HCT116 (cell line): ENCODE measurements at regions not wholly inside any gene's neighbourhood (a gene's known extent, or its start where the extent isn't known, plus 50 kb on each side); places are given as distances from the start of the nearest gene placed in this dataset.

Source experiments
- ATAC-seq: fragments of 200-7000 bp; cut with Tn5 transposase; 2 replicates; pipeline ENCODE4 v1.9.1; 2020; ENCODE audit warnings: mild to moderate bottlenecking, moderate library complexity
- BruUV-seq: library from RNA; stranded (reverse); fragments of 400-500 nt; replicated peaks from 2 replicates; lab custom pipeline; 2021; lab: Mats Ljungman, UMichigan
- CTCF ChIA-PET: fragments of 300-600 bp; sonication (Branson Sonifier 250); formaldehyde crosslinking; loops from one replicate; lab custom pipeline; 2021; ENCODE audit warnings: antibody characterized with exemption; lab: Charles Lee
- POLR2A ChIA-PET: fragments of 300-600, 350-600 bp; sonication (Branson Sonifier 250); formaldehyde crosslinking; loops from one replicate; lab custom pipeline; 2021; ENCODE audit warnings: antibody characterized with exemption; lab: Charles Lee
- RAD21 ChIA-PET, 2 experiments: fragments of 300-600 bp; sonication (Branson Sonifier 250); formaldehyde crosslinking; loops; one replicate each; lab custom pipeline; 2023; ENCODE audit warnings: low total read pairs in 2 of 2; ENCODE audit not compliant: uncharacterized antibody in 2 of 2, unreplicated experiment in 2 of 2, low non-redundant PET in 1 of 2; lab: Charles Lee
- DNase-seq: peaks from one replicate; pipeline ENCODE4 v3.0.0-alpha.2; 2010; ENCODE audit warnings: low read depth, low spot score
- H2AFZ ChIP-seq: fragments of 200-600 bp; shearing (Covaris generic), sonication (generic); 2 replicates; pipeline ENCODE4 v1.6.1; 2017; ENCODE audit warnings: low read depth, mixed run types, mixed read lengths, antibody characterized with exemption, low read length; ENCODE audit not compliant: poor library complexity, severe bottlenecking
- H3K27ac ChIP-seq: 2 replicates; pipeline ENCODE4 v1.5.1; 2012; ENCODE audit warnings: low read depth, low read length
- H3K27me3 ChIP-seq: fragments of 200-600 bp; sonication (generic); 2 replicates; pipeline ENCODE4 v1.6.1; 2016; ENCODE audit warnings: mixed run types, low read length, mixed read lengths; ENCODE audit not compliant: insufficient read depth
- H3K36me3 ChIP-seq, 2 experiments: fragments of 200-500 bp in 1 of 2; fragments of 200-600 bp in 1 of 2; sonication (Bioruptor generic) in 1 of 2; sonication (generic) in 1 of 2; 2 replicates each; pipeline versions ENCODE4 v1.5.1 to v1.6.1; 2014 to 2016; ENCODE audit warnings: low read length in 2 of 2, inconsistent platforms in 1 of 2, mixed read lengths in 1 of 2, mixed run types in 1 of 2; ENCODE audit not compliant: insufficient read depth in 2 of 2, control insufficient read depth in 1 of 2
- H3K4me1 ChIP-seq, 2 experiments: fragments of 200-600 bp in 1 of 2; sonication (generic) in 1 of 2; 2 replicates each; pipeline versions ENCODE4 v1.5.1 to v1.6.1; 2012 to 2017; ENCODE audit warnings: low read length in 2 of 2, inconsistent platforms in 1 of 2, mild to moderate bottlenecking in 1 of 2, mixed read lengths in 1 of 2, mixed run types in 1 of 2, moderate library complexity in 1 of 2; ENCODE audit not compliant: insufficient read depth in 2 of 2, control insufficient read depth in 1 of 2
- H3K4me2 ChIP-seq: fragments of 200-600 bp; sonication (generic); 2 replicates; pipeline ENCODE4 v1.6.1; 2017; ENCODE audit warnings: mixed run types, low read length, mixed read lengths
- H3K4me3 ChIP-seq, 2 experiments: fragments of 200-600 bp in 1 of 2; sonication (generic) in 1 of 2; replicated peaks in 1 of 2; 2 replicates each; pipeline ENCODE4 v1.5.1; 2011 to 2016; ENCODE audit warnings: low read length in 2 of 2, control low read depth in 1 of 2, low read depth in 1 of 2, mild to moderate bottlenecking in 1 of 2, mixed read lengths in 1 of 2, mixed run types in 1 of 2
- H3K79me2 ChIP-seq: fragments of 200-600 bp; sonication (generic); 2 replicates; pipeline ENCODE4 v1.6.1; 2017; ENCODE audit warnings: mild to moderate bottlenecking, mixed run types, low read length, moderate library complexity, mixed read lengths; ENCODE audit not compliant: insufficient read depth
- H3K9ac ChIP-seq: fragments of 200-600 bp; sonication (generic); 2 replicates; pipeline ENCODE4 v1.6.1; 2016; ENCODE audit warnings: low read length, mixed read lengths
- H3K9me2 ChIP-seq: fragments of 200-600 bp; sonication (generic), shearing (Covaris generic); 2 replicates; pipeline ENCODE4 v1.6.1; 2017; ENCODE audit warnings: mixed run types, mild to moderate bottlenecking, moderate library complexity; ENCODE audit not compliant: insufficient read depth
- H3K9me3 ChIP-seq, 2 experiments: fragments of 200-500 bp in 1 of 2; fragments of 200-600 bp in 1 of 2; sonication (Bioruptor generic) in 1 of 2; sonication (generic) in 1 of 2; 2 replicates each; pipeline ENCODE4 v1.6.1; 2014 to 2017; ENCODE audit warnings: low read length in 2 of 2, mixed read lengths in 2 of 2, inconsistent platforms in 1 of 2, low read depth in 1 of 2, mild to moderate bottlenecking in 1 of 2, mixed run types in 1 of 2, moderate library complexity in 1 of 2; ENCODE audit not compliant: control insufficient read depth in 1 of 2, insufficient read depth in 1 of 2
- H4K20me1 ChIP-seq: fragments of 200-600 bp; sonication (generic), shearing (Covaris generic); 2 replicates; pipeline ENCODE4 v1.6.1; 2017; ENCODE audit warnings: mixed run types, mild to moderate bottlenecking, moderate library complexity; ENCODE audit not compliant: insufficient read depth
- ATF3 ChIP-seq: IDR thresholded peaks from 2 replicates; pipeline ENCODE4 v1.6.1; 2012
- CEBPB ChIP-seq: IDR thresholded peaks from 2 replicates; pipeline ENCODE4 v1.6.1; 2012; ENCODE audit warnings: low read depth
- EGR1 ChIP-seq: IDR thresholded peaks from 2 replicates; pipeline ENCODE4 v1.6.1; 2012; ENCODE audit warnings: low read depth
- EZH2 ChIP-seq: fragments of 200-600 bp; sonication (generic); IDR thresholded peaks from 2 replicates; pipeline ENCODE4 v1.6.1; 2017; ENCODE audit warnings: antibody characterized with exemption, mixed run types
- JUND ChIP-seq: IDR thresholded peaks from 2 replicates; pipeline ENCODE4 v1.6.1; 2012
- POLR2A ChIP-seq: IDR thresholded peaks from 2 replicates; pipeline ENCODE4 v1.7.0; 2011; ENCODE audit warnings: borderline replicate concordance; ENCODE audit not compliant: insufficient read depth, insufficient read length; ENCODE audit errors: extremely low read depth
- POLR2AphosphoS5 ChIP-seq: IDR thresholded peaks from 2 replicates; pipeline ENCODE4 v1.6.1; 2011; ENCODE audit warnings: mild to moderate bottlenecking, low read depth, low read length, moderate library complexity
- RAD21 ChIP-seq: IDR thresholded peaks from 2 replicates; pipeline ENCODE4 v1.6.1; 2012; ENCODE audit warnings: low read depth, mild to moderate bottlenecking
- REST ChIP-seq: IDR thresholded peaks from 2 replicates; pipeline ENCODE4 v1.6.1; 2012; ENCODE audit warnings: low read depth
- SIN3A ChIP-seq: IDR thresholded peaks from 2 replicates; pipeline ENCODE4 v1.6.1; 2012; ENCODE audit warnings: low read depth
- SP1 ChIP-seq: IDR thresholded peaks from 2 replicates; pipeline ENCODE4 v1.6.1; 2012; ENCODE audit warnings: low read depth
- SRF ChIP-seq: IDR thresholded peaks from 2 replicates; pipeline ENCODE4 v1.6.1; 2012; ENCODE audit warnings: low read depth
- ZFX ChIP-seq: fragments of 450-650 bp; IDR thresholded peaks from 2 replicates; pipeline ENCODE4 v1.6.1; 2017
- intact Hi-C: fragments of 100-400 bp; cut with micrococcal nuclease; formaldehyde crosslinking; loops from 2 replicates; pipeline ENCODE4 v1.10.0; 2022

DNA sequence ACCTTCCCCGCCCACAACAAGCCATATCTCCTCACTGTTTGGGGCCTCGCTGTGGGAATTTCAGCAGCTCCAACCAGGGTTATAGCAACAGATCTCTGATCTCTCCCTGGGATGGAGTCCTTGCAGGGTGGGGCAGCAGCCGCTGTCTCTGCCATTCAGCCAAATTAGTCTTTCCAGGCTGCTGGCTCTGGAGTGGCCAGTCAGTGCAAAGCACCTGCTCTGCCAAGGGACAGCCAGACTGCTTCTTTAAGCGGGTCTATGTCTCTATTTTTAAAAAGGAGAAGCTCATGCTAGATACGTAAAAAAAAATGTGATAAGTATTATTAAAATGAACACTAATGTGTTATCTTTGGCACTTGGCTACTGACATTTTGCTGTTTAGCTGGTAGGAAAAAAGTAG, 380.2 kb downstream of the CDH10 start (continued):
- TF ChIP-seq POLR2AphosphoS5 (no peak), POLR2A (no peak), ATF3 (no peak), SIN3A (no peak), CEBPB (no peak), RAD21 (no peak), SP1 (no peak), EGR1 (no peak), REST (no peak), JUND (no peak)

DNA sequence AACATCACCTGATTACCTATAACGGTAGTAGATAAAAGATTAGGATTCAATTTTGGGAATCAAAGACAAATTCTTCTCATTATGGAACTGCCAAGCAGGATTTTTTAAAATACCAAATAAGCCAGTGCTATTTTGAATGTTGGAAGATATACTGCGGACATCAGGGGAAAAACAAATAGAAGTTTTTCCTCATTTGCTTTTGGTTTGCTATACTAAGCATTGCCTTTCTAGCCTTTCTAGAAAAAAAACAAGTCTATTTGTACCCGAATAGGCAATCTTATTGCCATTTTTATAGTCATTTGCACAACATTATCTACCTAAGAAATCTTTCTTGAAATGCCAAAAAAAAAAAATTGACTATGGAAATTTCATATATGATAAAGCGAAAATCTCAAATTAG, 379.5 kb downstream of the CDH10 start:
- no peaks in the 10 kb centered on the region for H3K36me3 ChIP-seq
- ChIA-PET CTCF (no interaction called here), POLR2A (no interaction called here), RAD21 (no interaction called here)
- no peak overlapping the region for H3K4me3 ChIP-seq
- H3K27me3 ChIP-seq, result no peaks in the 10 kb centered on the region
- no peaks in the 10 kb centered on the region for H3K4me1 ChIP-seq
- no peak for DNase-seq
- no peak overlapping the region for H2AFZ ChIP-seq
- peaks cover 7 to 10% of the 10 kb centered on the region in 2 experiments; a peak in 2 of 4 replicates for H3K9me3 ChIP-seq
- H4K20me1 ChIP-seq, result no peaks in the 10 kb centered on the region; the same call in 1 of the 2 replicates
- no peak overlapping the region for H3K4me2 ChIP-seq
- intact Hi-C loops, result no loop called here
- H3K79me2 ChIP-seq, result no peaks in the 10 kb centered on the region
- no TSS peak for BruUV-seq
- H3K9me2 ChIP-seq, result no peaks in the 10 kb centered on the region
- TF ChIP-seq ZFX, result no peak
- TF ChIP-seq ATF3, result no peak
- no peak for TF ChIP-seq EZH2
- TF ChIP-seq SRF, result no peak
- TF ChIP-seq CEBPB, result no peak
- H3K27ac ChIP-seq, result no peak overlapping the region
- ATAC-seq, result no peak
- no peak overlapping the region for H3K9ac ChIP-seq
